ENCODE measurements at regions not wholly inside any gene's neighbourhood (a gene's known extent, or its start where the extent isn't known, plus 50 kb on each side); places are given as distances from the start of the nearest gene placed in this dataset.
"Not testable (repeated sequence)": the region's sequence is repeated elsewhere in the genome, so short reads cannot be mapped to it uniquely, and the experiment has no call there.

- not testable (repeated sequence) for H3K36me3 ChIP-seq (ENCODE audit: control insufficient read depth in 1 of 2, insufficient read depth in 2 of 2, low read depth in 1 of 2, low read length in 2 of 2); DNase-seq; H4K91ac ChIP-seq (ENCODE audit: low read length); H3K9ac ChIP-seq (ENCODE audit: low read length); H2AK5ac ChIP-seq (ENCODE audit: low read length, severe bottlenecking); H3K4me3 ChIP-seq (ENCODE audit: insufficient read depth in 1 of 2, low read depth in 1 of 2, low read length in 2 of 2); H2BK120ac ChIP-seq (ENCODE audit: low read depth, low read length); H3K14ac ChIP-seq (ENCODE audit: low read length in 2 of 2); H3K27ac ChIP-seq (ENCODE audit: low read length, poor library complexity, severe bottlenecking); H2BK5ac ChIP-seq (ENCODE audit: low read depth, low read length, poor library complexity, severe bottlenecking); H3K4ac ChIP-seq (ENCODE audit: low read depth in 1 of 2, low read length in 2 of 2); H3K23ac ChIP-seq (ENCODE audit: low read length in 2 of 2); H3K27me3 ChIP-seq (ENCODE audit: control insufficient read depth in 1 of 2, insufficient read depth in 1 of 2, low read length in 2 of 2); H2BK15ac ChIP-seq (ENCODE audit: low read depth, poor library complexity, severe bottlenecking); H4K8ac ChIP-seq (ENCODE audit: low read length); H3K79me1 ChIP-seq (replicated peaks; ENCODE audit: low read length, poor library complexity, severe bottlenecking); H3K4me1 ChIP-seq (ENCODE audit: control insufficient read depth, insufficient read depth, low read depth, low read length); H2AFZ ChIP-seq (ENCODE audit: low read depth, low read length); H2BK12ac ChIP-seq (ENCODE audit: low read length in 2 of 2); H3K18ac ChIP-seq (ENCODE audit: low read depth in 1 of 2, low read length in 2 of 2); H3K4me2 ChIP-seq (ENCODE audit: low read length, poor library complexity, severe bottlenecking)
- no CpG with 5 or more reads among the region's 1 CpG for WGBS
- H3K9me3 ChIP-seq (ENCODE audit: control insufficient read depth, low read length), result peaks cover 52% of the 10 kb centered on the region
Observed at GRCh38 chr7:92942706-92943105, 106.3 kb upstream of the CDK6 start.

GRCh38 chr7:92939666-92940360, 103.4 kb upstream of the CDK6 start:
- Histone ChIP-seq H3K36me3 (ENCODE audit: control insufficient read depth in 1 of 2, insufficient read depth in 2 of 2, low read depth in 1 of 2, low read length in 2 of 2) (no peaks in the 10 kb centered on the region), H3K4ac (ENCODE audit: low read depth in 1 of 2, low read length in 2 of 2) (no peak overlapping the region), H3K23ac (ENCODE audit: low read length in 2 of 2) (no peak overlapping the region), H2AFZ (ENCODE audit: low read depth, low read length) (no peak overlapping the region), H3K18ac (ENCODE audit: low read depth in 1 of 2, low read length in 2 of 2) (no peak overlapping the region), H2BK120ac (ENCODE audit: low read depth, low read length) (no peak overlapping the region), H4K91ac (ENCODE audit: low read length) (no peak overlapping the region), H2AK5ac (ENCODE audit: low read length, severe bottlenecking) (no peak overlapping the region), H3K27me3 (ENCODE audit: control insufficient read depth in 1 of 2, insufficient read depth in 1 of 2, low read length in 2 of 2) (no peaks in the 10 kb centered on the region), H3K4me1 (ENCODE audit: control insufficient read depth, insufficient read depth, low read depth, low read length) (no peaks in the 10 kb centered on the region), H3K79me1 (replicated peaks; ENCODE audit: low read length, poor library complexity, severe bottlenecking) (no peaks in the 10 kb centered on the region), H3K4me2 (ENCODE audit: low read length, poor library complexity, severe bottlenecking) (no peak overlapping the region), H3K14ac (ENCODE audit: low read length in 2 of 2) (no peak overlapping the region), H2BK12ac (ENCODE audit: low read length in 2 of 2) (no peak overlapping the region), H4K8ac (ENCODE audit: low read length) (no peak overlapping the region), H3K27ac (ENCODE audit: low read length, poor library complexity, severe bottlenecking) (no peak overlapping the region), H3K9ac (ENCODE audit: low read length) (no peak overlapping the region), H3K9me3 (ENCODE audit: control insufficient read depth, low read length) (peaks cover 63% of the 10 kb centered on the region), H2BK5ac (ENCODE audit: low read depth, low read length, poor library complexity, severe bottlenecking) (no peak overlapping the region), H2BK15ac (ENCODE audit: low read depth, poor library complexity, severe bottlenecking) (no peak overlapping the region), H3K4me3 (ENCODE audit: insufficient read depth in 1 of 2, low read depth in 1 of 2, low read length in 2 of 2) (no peak overlapping the region)
- DNase-seq, result no peak
- 69% methylated on average over 3 of the region's 3 CpGs for WGBS

GRCh38 chr7:92934096-92934495, 97.7 kb upstream of the CDK6 start:
- no peak overlapping the region for H3K23ac ChIP-seq (ENCODE audit: low read length in 2 of 2)
- H3K14ac ChIP-seq (ENCODE audit: low read length in 2 of 2), result no peak overlapping the region
- H2BK5ac ChIP-seq (ENCODE audit: low read depth, low read length, poor library complexity, severe bottlenecking), result no peak overlapping the region
- H2BK120ac ChIP-seq (ENCODE audit: low read depth, low read length), result no peak overlapping the region
- WGBS, result 84% methylated on average over 1 of the region's 1 CpG
- DNase-seq, result no peak
- no peak overlapping the region for H3K18ac ChIP-seq (ENCODE audit: low read depth in 1 of 2, low read length in 2 of 2)
- H3K4ac ChIP-seq (ENCODE audit: low read depth in 1 of 2, low read length in 2 of 2), result no peak overlapping the region
- H2BK15ac ChIP-seq (ENCODE audit: low read depth, poor library complexity, severe bottlenecking), result no peak overlapping the region
- no peak overlapping the region for H2AK5ac ChIP-seq (ENCODE audit: low read length, severe bottlenecking)
- no peak overlapping the region for H2BK12ac ChIP-seq (ENCODE audit: low read length in 2 of 2)
- peaks cover 62% of the 10 kb centered on the region for H3K9me3 ChIP-seq (ENCODE audit: control insufficient read depth, low read length)
- no peak overlapping the region for H3K4me3 ChIP-seq (ENCODE audit: insufficient read depth in 1 of 2, low read depth in 1 of 2, low read length in 2 of 2)
- no peak overlapping the region for H3K27ac ChIP-seq (ENCODE audit: low read length, poor library complexity, severe bottlenecking)
- H4K91ac ChIP-seq (ENCODE audit: low read length), result no peak overlapping the region
- H2AFZ ChIP-seq (ENCODE audit: low read depth, low read length), result no peak overlapping the region
- no peaks in the 10 kb centered on the region for H3K36me3 ChIP-seq (ENCODE audit: control insufficient read depth in 1 of 2, insufficient read depth in 2 of 2, low read depth in 1 of 2, low read length in 2 of 2)
- H3K27me3 ChIP-seq (ENCODE audit: control insufficient read depth in 1 of 2, insufficient read depth in 1 of 2, low read length in 2 of 2), result no peaks in the 10 kb centered on the region
- no peaks in the 10 kb centered on the region for H3K79me1 ChIP-seq (replicated peaks; ENCODE audit: low read length, poor library complexity, severe bottlenecking)
- H4K8ac ChIP-seq (ENCODE audit: low read length), result no peak overlapping the region
- H3K9ac ChIP-seq (ENCODE audit: low read length), result no peak overlapping the region
- H3K4me2 ChIP-seq (ENCODE audit: low read length, poor library complexity, severe bottlenecking), result no peak overlapping the region
- H3K4me1 ChIP-seq (ENCODE audit: control insufficient read depth, insufficient read depth, low read depth, low read length), result no peaks in the 10 kb centered on the region

GRCh38 chr7:92932450-92932849, 96.1 kb upstream of the CDK6 start:
- no peak overlapping the region for H4K91ac ChIP-seq (ENCODE audit: low read length)
- 77% methylated on average over 8 of the region's 8 CpGs for WGBS
- H3K36me3 ChIP-seq (ENCODE audit: control insufficient read depth in 1 of 2, insufficient read depth in 2 of 2, low read depth in 1 of 2, low read length in 2 of 2), result no peaks in the 10 kb centered on the region
- no peaks in the 10 kb centered on the region for H3K4me1 ChIP-seq (ENCODE audit: control insufficient read depth, insufficient read depth, low read depth, low read length)
- no peak overlapping the region for H3K4me3 ChIP-seq (ENCODE audit: insufficient read depth in 1 of 2, low read depth in 1 of 2, low read length in 2 of 2)
- no peaks in the 10 kb centered on the region for H3K79me1 ChIP-seq (replicated peaks; ENCODE audit: low read length, poor library complexity, severe bottlenecking)
- H2AK5ac ChIP-seq (ENCODE audit: low read length, severe bottlenecking), result no peak overlapping the region
- H2BK120ac ChIP-seq (ENCODE audit: low read depth, low read length), result no peak overlapping the region
- H3K23ac ChIP-seq (ENCODE audit: low read length in 2 of 2), result no peak overlapping the region
- H3K14ac ChIP-seq (ENCODE audit: low read length in 2 of 2), result no peak overlapping the region
- DNase-seq, result no peak
- H2BK5ac ChIP-seq (ENCODE audit: low read depth, low read length, poor library complexity, severe bottlenecking), result no peak overlapping the region
- H3K18ac ChIP-seq (ENCODE audit: low read depth in 1 of 2, low read length in 2 of 2), result no peak overlapping the region
- no peak overlapping the region for H3K9ac ChIP-seq (ENCODE audit: low read length)
- no peak overlapping the region for H2BK12ac ChIP-seq (ENCODE audit: low read length in 2 of 2)
- H3K4ac ChIP-seq (ENCODE audit: low read depth in 1 of 2, low read length in 2 of 2), result no peak overlapping the region
- no peak overlapping the region for H3K4me2 ChIP-seq (ENCODE audit: low read length, poor library complexity, severe bottlenecking)
- H4K8ac ChIP-seq (ENCODE audit: low read length), result no peak overlapping the region
- H2AFZ ChIP-seq (ENCODE audit: low read depth, low read length), result no peak overlapping the region
- no peaks in the 10 kb centered on the region for H3K27me3 ChIP-seq (ENCODE audit: control insufficient read depth in 1 of 2, insufficient read depth in 1 of 2, low read length in 2 of 2)
- peaks cover 57% of the 10 kb centered on the region for H3K9me3 ChIP-seq (ENCODE audit: control insufficient read depth, low read length)
- no peak overlapping the region for H3K27ac ChIP-seq (ENCODE audit: low read length, poor library complexity, severe bottlenecking)
- no peak overlapping the region for H2BK15ac ChIP-seq (ENCODE audit: low read depth, poor library complexity, severe bottlenecking)
